ENCODE measurements at regions not wholly inside any gene's neighbourhood (a gene's known extent, or its start where the extent isn't known, plus 50 kb on each side); places are given as distances from the start of the nearest gene placed in this dataset.

DNA sequence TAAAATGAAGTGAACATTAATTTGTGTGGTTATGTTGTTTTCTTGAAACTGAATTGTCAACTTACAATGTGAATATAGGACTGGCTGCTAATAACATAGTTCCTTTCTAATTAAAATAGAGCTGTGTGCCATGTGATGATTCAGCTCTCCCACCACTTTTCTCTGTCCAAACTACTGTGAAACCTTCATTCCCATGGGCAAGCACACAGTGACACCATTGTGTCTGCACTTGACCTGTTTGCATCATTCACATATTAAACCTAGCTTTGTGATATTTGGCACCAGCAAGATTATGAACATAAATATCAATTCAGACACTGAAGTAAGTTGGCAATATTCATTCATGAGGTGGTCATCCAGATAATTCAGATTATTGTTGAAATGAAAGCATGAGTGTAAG lies 78.8 kb upstream of the TCF12 start:
- Histone ChIP-seq H3K36me3 (replicated peaks; ENCODE audit: insufficient read depth, low read length) (no peaks in the 10 kb centered on the region), H3K4me2 (ENCODE audit: low read depth, low read length) (no peak overlapping the region), H3K9ac (ENCODE audit: low read length) (no peak overlapping the region), H3K4me1 (ENCODE audit: low read length) (no peaks in the 10 kb centered on the region), H3K27ac (ENCODE audit: low read length) (no peak overlapping the region), H4K20me1 (ENCODE audit: insufficient read depth, low read length) (no peaks in the 10 kb centered on the region), H3K4me3 (ENCODE audit: low read length) (no peak overlapping the region), H3K9me2 (replicated peaks; ENCODE audit: insufficient read depth, low read length) (no peaks in the 10 kb centered on the region), H3K9me3 (replicated peaks; ENCODE audit: insufficient read depth, low read length) (no peaks in the 10 kb centered on the region), H3K27me3 (replicated peaks; ENCODE audit: insufficient read depth, low read length) (no peaks in the 10 kb centered on the region), H3K79me2 (ENCODE audit: low read length) (no peaks in the 10 kb centered on the region), H2AFZ (ENCODE audit: low read length) (no peak overlapping the region), H3F3A (ENCODE audit: insufficient read depth, low read length) (no peaks in the 10 kb centered on the region)
- DNase-seq, result no peak
- TF ChIP-seq EZH2phosphoT487 (IDR thresholded peaks at IDR 0.05; ENCODE audit: low read length), result no peak
- TF ChIP-seq, protein P1, sequence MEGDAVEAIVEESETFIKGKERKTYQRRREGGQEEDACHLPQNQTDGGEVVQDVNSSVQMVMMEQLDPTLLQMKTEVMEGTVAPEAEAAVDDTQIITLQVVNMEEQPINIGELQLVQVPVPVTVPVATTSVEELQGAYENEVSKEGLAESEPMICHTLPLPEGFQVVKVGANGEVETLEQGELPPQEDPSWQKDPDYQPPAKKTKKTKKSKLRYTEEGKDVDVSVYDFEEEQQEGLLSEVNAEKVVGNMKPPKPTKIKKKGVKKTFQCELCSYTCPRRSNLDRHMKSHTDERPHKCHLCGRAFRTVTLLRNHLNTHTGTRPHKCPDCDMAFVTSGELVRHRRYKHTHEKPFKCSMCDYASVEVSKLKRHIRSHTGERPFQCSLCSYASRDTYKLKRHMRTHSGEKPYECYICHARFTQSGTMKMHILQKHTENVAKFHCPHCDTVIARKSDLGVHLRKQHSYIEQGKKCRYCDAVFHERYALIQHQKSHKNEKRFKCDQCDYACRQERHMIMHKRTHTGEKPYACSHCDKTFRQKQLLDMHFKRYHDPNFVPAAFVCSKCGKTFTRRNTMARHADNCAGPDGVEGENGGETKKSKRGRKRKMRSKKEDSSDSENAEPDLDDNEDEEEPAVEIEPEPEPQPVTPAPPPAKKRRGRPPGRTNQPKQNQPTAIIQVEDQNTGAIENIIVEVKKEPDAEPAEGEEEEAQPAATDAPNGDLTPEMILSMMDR (IDR thresholded peaks at IDR 0.05; ENCODE audit: low read length), result no peak
- TF ChIP-seq EZH2 (optimal IDR thresholded peaks at IDR 0.05; ENCODE audit: low read depth, low read length), result no peak

DNA sequence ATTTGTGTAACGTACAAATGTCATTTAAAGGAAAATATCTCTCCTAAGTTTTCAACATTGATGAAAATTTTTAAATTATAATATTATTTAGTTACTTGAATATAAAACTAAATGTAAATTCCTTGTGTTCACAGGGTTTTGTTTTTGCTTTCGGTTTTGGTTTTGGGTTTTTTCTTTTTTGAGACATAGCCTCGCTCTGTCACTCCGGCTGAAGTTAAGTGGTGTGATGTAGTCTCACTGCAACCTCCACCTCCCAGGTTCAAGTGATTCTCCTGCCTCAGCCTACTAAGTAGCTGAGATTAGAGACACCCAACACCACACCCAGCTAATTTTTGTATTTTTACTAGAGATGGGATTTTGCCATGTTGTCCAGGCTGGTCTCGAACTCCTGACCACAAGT lies 79.3 kb upstream of the TCF12 start:
- H2AFZ ChIP-seq (ENCODE audit: low read length), result peak overlapping the region; percentile 45; the same call in 1 of the 2 replicates
- no peak overlapping the region for H3K9ac ChIP-seq (ENCODE audit: low read length)
- peak; percentile 37 for DNase-seq
- no peaks in the 10 kb centered on the region for H3K4me1 ChIP-seq (ENCODE audit: low read length)
- H3K9me2 ChIP-seq (replicated peaks; ENCODE audit: insufficient read depth, low read length), result no peaks in the 10 kb centered on the region
- no peaks in the 10 kb centered on the region for H3K79me2 ChIP-seq (ENCODE audit: low read length)
- no peaks in the 10 kb centered on the region for H3K36me3 ChIP-seq (replicated peaks; ENCODE audit: insufficient read depth, low read length)
- no peaks in the 10 kb centered on the region for H3F3A ChIP-seq (ENCODE audit: insufficient read depth, low read length)
- H4K20me1 ChIP-seq (ENCODE audit: insufficient read depth, low read length), result no peaks in the 10 kb centered on the region
- TF ChIP-seq, protein P1 (IDR thresholded peaks at IDR 0.05; ENCODE audit: low read length), result no peak
- no peak for TF ChIP-seq EZH2phosphoT487 (IDR thresholded peaks at IDR 0.05; ENCODE audit: low read length)
- no peak for TF ChIP-seq EZH2 (optimal IDR thresholded peaks at IDR 0.05; ENCODE audit: low read depth, low read length)
- no peak overlapping the region for H3K4me3 ChIP-seq (ENCODE audit: low read length)
- H3K9me3 ChIP-seq (replicated peaks; ENCODE audit: insufficient read depth, low read length), result no peaks in the 10 kb centered on the region
- no peak overlapping the region; the same call in 1 of the 2 replicates for H3K4me2 ChIP-seq (ENCODE audit: low read depth, low read length)
- H3K27ac ChIP-seq (ENCODE audit: low read length), result no peak overlapping the region
- H3K27me3 ChIP-seq (replicated peaks; ENCODE audit: insufficient read depth, low read length), result no peaks in the 10 kb centered on the region

DNA sequence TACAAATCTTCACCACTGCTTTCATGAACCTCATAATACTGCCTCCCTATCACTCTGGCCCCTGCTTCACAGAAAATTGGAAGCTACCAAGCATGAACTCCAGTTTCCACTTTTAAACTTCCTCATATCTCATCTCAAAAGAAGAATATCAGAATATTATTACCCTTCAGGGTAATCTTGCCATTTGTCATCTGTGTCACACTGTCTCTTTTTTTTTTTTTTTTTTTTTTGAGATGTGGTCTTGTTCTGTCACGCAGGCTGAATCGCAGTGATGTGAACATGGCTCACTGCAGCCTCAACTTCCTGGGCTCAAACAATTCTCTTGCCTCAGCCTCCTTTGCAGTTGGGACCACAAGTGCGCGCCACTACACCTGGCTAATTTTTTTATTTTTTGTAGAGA lies 80.4 kb upstream of the TCF12 start:
- DNase-seq, result no peak
- Histone ChIP-seq H4K20me1 (ENCODE audit: insufficient read depth, low read length) (no peaks in the 10 kb centered on the region), H3K27ac (ENCODE audit: low read length) (no peak overlapping the region), H3K4me2 (ENCODE audit: low read depth, low read length) (no peak overlapping the region), H3K79me2 (ENCODE audit: low read length) (no peaks in the 10 kb centered on the region), H3K36me3 (replicated peaks; ENCODE audit: insufficient read depth, low read length) (no peaks in the 10 kb centered on the region), H3K9me2 (replicated peaks; ENCODE audit: insufficient read depth, low read length) (no peaks in the 10 kb centered on the region), H3K9ac (ENCODE audit: low read length) (no peak overlapping the region), H3K9me3 (replicated peaks; ENCODE audit: insufficient read depth, low read length) (no peaks in the 10 kb centered on the region), H2AFZ (ENCODE audit: low read length) (no peak overlapping the region), H3K27me3 (replicated peaks; ENCODE audit: insufficient read depth, low read length) (no peaks in the 10 kb centered on the region), H3K4me3 (ENCODE audit: low read length) (no peak overlapping the region), H3F3A (ENCODE audit: insufficient read depth, low read length) (no peaks in the 10 kb centered on the region), H3K4me1 (ENCODE audit: low read length) (no peaks in the 10 kb centered on the region)
- TF ChIP-seq, protein P1 (IDR thresholded peaks at IDR 0.05; ENCODE audit: low read length), result no peak
- TF ChIP-seq EZH2 (optimal IDR thresholded peaks at IDR 0.05; ENCODE audit: low read depth, low read length), result no peak
- TF ChIP-seq EZH2phosphoT487 (IDR thresholded peaks at IDR 0.05; ENCODE audit: low read length), result no peak
